ENCODE measurements at regions not wholly inside any gene's neighbourhood (a gene's known extent, or its start where the extent isn't known, plus 50 kb on each side); places are given as distances from the start of the nearest gene placed in this dataset.

DNA sequence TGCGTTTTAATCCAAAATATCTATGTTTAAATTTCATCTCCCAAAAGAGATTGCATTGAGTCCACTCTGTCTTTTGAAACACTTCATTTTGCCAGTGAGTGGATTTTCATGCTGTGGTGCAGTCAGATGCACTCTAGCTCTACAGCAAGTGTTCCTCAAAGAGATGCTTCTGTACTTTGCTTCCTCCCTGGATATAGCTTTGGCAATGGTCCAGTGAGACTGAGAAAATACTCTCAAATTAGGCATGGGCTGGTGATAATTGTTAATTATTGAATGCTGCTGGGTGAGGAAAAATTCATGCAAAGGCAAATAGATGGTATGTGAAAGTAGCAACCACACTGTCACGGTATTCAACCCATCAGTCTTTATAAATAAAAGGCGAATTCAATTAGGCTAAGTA is 396.9 kb downstream of the ADGRL2 start:
- TF ChIP-seq CTCF (IDR thresholded peaks at IDR 0.05; ENCODE audit: low read depth, low read length, missing control alignments), result no peak
- DNase-seq (ENCODE audit: low read depth), result no peak
- H3K4me3 ChIP-seq (ENCODE audit: low read depth, low read length), result no peak overlapping the region

DNA sequence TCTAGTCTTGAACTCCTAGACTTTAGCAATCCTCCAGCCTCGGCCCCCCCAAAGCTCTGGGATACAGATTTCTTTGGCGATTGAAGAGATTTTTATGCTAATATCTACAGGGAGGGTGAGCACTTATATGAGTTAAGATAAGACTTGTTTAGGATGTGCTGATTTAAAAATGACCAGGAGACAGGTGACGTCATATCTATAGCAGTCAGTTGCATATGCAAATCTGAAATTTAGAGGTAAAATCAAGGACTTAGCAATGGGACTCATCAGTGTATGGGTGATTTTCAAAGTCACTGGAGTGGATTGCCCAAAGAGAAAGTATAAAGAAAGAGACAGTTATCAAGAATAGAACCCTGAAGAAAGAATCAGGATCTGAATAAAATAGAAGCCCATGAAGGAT is 394.5 kb downstream of the ADGRL2 start:
- no peak for TF ChIP-seq CTCF (IDR thresholded peaks at IDR 0.05; ENCODE audit: low read depth, low read length, missing control alignments)
- no peak overlapping the region for H3K4me3 ChIP-seq (ENCODE audit: low read depth, low read length)
- DNase-seq (ENCODE audit: low read depth), result no peak

- no peak for TF ChIP-seq CTCF (IDR thresholded peaks at IDR 0.05; ENCODE audit: low read depth, low read length, missing control alignments)
- no peak for DNase-seq (ENCODE audit: low read depth)
- no peak overlapping the region for H3K4me3 ChIP-seq (ENCODE audit: low read depth, low read length)
These were observed 384.4 kb downstream of the ADGRL2 start for GRCh38 chr1:82185084-82185483.

DNA sequence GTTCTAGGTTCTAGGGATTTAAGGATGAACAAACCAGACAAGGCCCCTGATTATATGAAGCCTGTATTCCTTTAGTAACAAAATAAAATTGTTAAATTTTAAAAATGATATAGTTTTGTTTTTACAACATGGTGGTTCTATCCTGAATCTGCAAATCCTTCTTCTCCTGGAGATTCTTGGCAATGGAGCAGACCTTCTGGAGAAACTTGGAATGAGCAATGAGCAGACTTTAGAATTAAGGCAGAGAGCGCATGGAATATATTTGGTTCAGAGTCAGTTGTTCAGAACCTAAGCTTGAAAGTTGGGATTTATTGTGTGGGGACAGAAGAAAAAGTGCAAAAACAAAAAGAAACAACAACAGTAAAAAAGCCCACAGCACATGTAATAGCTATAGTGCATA is 381.1 kb downstream of the ADGRL2 start:
- no peak for DNase-seq (ENCODE audit: low read depth)
- TF ChIP-seq CTCF (IDR thresholded peaks at IDR 0.05; ENCODE audit: low read depth, low read length, missing control alignments), result no peak
- no peak overlapping the region for H3K4me3 ChIP-seq (ENCODE audit: low read depth, low read length)

DNA sequence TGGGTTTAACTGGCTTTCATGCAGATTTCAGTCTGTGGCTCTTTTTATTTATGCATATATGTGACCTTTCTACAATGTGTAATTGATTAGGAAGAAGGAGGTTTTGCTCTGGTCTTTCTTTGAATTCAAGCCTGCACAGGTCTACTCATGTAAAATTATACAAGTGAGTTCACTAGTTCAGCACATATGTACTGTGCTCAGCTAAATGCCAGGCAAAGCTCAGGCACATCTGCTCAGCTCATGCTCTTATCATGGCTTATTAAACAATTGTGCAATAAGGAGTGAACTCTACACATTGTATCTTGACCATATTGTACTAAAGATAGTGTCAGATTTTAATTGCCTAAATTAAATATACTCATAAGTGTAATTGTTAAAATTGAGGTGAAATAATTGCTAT is 378.4 kb downstream of the ADGRL2 start:
- DNase-seq (ENCODE audit: low read depth), result no peak
- no peak for TF ChIP-seq CTCF (IDR thresholded peaks at IDR 0.05; ENCODE audit: low read depth, low read length, missing control alignments)
- no peak overlapping the region for H3K4me3 ChIP-seq (ENCODE audit: low read depth, low read length)

GRCh38 chr1:82177192-82177591 is 376.5 kb downstream of the ADGRL2 start:
- TF ChIP-seq CTCF (IDR thresholded peaks at IDR 0.05; ENCODE audit: low read depth, low read length, missing control alignments), result no peak
- DNase-seq (ENCODE audit: low read depth), result no peak

DNA sequence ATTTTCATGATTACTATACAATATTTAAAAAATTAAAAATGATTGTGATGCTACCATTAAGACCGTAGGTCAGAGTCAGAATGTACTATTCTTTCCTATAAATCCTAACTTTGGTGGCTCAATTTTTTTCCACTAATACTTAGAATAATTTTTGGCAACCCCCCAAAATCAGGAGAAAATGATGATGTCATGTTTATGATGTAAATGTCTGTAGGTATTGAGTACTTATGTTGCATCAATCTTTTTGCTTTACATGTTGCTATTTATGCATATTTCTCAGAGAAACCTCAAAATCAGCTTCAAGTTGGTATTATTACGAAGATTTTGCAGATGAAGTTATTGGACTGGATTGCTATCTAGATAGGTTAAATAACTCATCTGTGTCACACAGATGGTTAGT is 371.2 kb downstream of the ADGRL2 start:
- H3K4me3 ChIP-seq (ENCODE audit: low read depth, low read length), result no peak overlapping the region
- no peak for TF ChIP-seq CTCF (IDR thresholded peaks at IDR 0.05; ENCODE audit: low read depth, low read length, missing control alignments)
- DNase-seq (ENCODE audit: low read depth), result no peak

More at GRCh38 chr1:82177192-82177591, 376.5 kb downstream of the ADGRL2 start:
- H3K4me3 ChIP-seq (ENCODE audit: low read depth, low read length), result no peak overlapping the region

Measured in GM12864 (cell line).